OCI-M2 (cell line): ENCODE measurements at regions not wholly inside any gene's neighbourhood (a gene's known extent, or its start where the extent isn't known, plus 50 kb on each side); places are given as distances from the start of the nearest gene placed in this dataset.
"Not testable (repeated sequence)": the region's sequence is repeated elsewhere in the genome, so short reads cannot be mapped to it uniquely, and the experiment has no call there.

Source experiments
- DNase-seq: peaks from one replicate; lab custom pipeline; 2025; ENCODE audit not compliant: unreplicated experiment; lab: John Stamatoyannopoulos, UW

GRCh38 chr14:88983755-88984154 is 159.3 kb downstream of the TTC8 start:
- no peak for DNase-seq

GRCh38 chr14:88985654-88986053 is 161.2 kb downstream of the TTC8 start:
- DNase-seq = no peak

- no peak for DNase-seq
Measured at GRCh38 chr14:88986146-88986841, 161.8 kb downstream of the TTC8 start.

GRCh38 chr14:88986908-88987307 is 162.5 kb downstream of the TTC8 start:
- DNase-seq = not testable (repeated sequence)

- DNase-seq = no peak
Measured at GRCh38 chr14:88987516-88987915, 163.1 kb downstream of the TTC8 start.

GRCh38 chr14:88989911-88990310 is 165.5 kb downstream of the TTC8 start:
- DNase-seq = no peak

- no peak for DNase-seq
Measured at GRCh38 chr14:88990856-88991255, 166.4 kb downstream of the TTC8 start.

- no peak for DNase-seq
Measured at GRCh38 chr14:88992011-88992410, 167.6 kb downstream of the TTC8 start.

- DNase-seq = no peak
Measured at GRCh38 chr14:88993946-88994345, 169.5 kb downstream of the TTC8 start.

GRCh38 chr14:88995437-88996198 is 171.2 kb downstream of the TTC8 start:
- no peak for DNase-seq

GRCh38 chr14:88998027-88998426 is 173.6 kb downstream of the TTC8 start:
- DNase-seq = no peak

GRCh38 chr14:88999137-88999536 is 174.7 kb downstream of the TTC8 start:
- DNase-seq = no peak

- no peak for DNase-seq
Measured at GRCh38 chr14:89000007-89000942, 175.8 kb downstream of the TTC8 start.

- DNase-seq = no peak
Measured at GRCh38 chr14:89004166-89004565, 179.7 kb downstream of the TTC8 start.

GRCh38 chr14:89007906-89008305 is 183.5 kb downstream of the TTC8 start:
- DNase-seq = no peak

GRCh38 chr14:89011355-89012281 is 187.2 kb downstream of the TTC8 start:
- DNase-seq = no peak

- no peak for DNase-seq
Measured at GRCh38 chr14:89012282-89013097, 188.0 kb downstream of the TTC8 start.

- DNase-seq = peak; percentile 48
Measured at GRCh38 chr14:89013098-89013504, 188.7 kb downstream of the TTC8 start.
